ENCODE measurements at regions not wholly inside any gene's neighbourhood (a gene's known extent, or its start where the extent isn't known, plus 50 kb on each side); places are given as distances from the start of the nearest gene placed in this dataset.

GRCh38 chr15:91737151-91737818 lies 116.2 kb upstream of the SLCO3A1 start:
- no peak for DNase-seq (ENCODE audit: low read depth in 2 of 2)

GRCh38 chr15:91741986-91742385 lies 111.5 kb upstream of the SLCO3A1 start:
- DNase-seq (ENCODE audit: low read depth in 2 of 2), result no peak

DNA sequence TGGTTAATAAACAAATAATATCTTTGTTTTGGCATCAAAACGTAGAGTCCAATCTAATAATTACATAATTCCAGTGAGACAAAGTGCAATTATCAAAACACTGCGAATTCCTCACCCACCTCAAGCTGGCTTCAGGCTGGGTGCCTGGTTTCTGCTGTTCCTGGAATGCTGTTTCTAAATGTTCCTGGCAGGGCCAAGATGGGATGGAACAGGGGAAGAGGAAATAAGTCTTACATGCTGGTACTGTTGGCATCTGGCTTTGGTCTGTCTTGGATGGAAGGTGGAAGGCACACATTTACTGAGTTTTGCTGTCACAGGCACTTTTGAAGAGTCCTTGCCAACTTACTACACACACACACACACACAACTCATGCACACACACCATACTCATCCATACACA lies 101.9 kb upstream of the SLCO3A1 start:
- no peak for DNase-seq (ENCODE audit: low read depth in 2 of 2)

DNA sequence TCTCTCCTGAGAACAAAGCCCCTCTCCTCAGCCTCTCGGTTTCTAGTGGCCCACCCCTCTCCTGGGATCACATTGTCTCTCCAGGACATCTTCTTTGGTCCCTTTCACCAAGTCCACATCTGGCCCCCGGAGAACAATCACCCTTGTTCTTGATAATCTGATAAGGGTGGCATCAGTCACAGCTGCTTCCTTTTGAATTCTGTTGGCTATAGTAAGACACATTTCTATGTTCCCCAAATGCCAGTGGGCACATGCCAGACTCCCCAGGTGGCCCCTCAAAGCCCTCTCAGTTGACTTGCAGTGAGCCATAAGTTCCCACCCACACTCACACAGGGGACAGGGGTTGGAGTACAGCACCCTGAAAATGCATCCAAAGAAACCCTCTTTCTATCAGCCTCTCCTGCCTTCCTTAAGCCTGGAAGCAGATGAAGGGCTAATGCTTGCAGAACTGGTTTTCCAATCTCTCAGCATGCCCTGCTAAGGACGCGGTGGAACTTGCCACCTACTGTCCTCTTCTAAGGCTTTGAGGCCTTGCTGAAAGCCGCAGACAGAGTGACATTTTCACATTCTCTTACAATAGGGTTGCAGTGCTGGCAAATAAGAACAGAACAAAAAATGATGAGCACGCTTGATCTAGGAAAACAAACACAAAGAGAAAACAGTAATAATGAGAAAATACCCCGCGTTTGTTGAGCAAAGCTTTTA lies 101.3 kb upstream of the SLCO3A1 start:
- DNase-seq (ENCODE audit: low read depth in 2 of 2), result no peak

DNA sequence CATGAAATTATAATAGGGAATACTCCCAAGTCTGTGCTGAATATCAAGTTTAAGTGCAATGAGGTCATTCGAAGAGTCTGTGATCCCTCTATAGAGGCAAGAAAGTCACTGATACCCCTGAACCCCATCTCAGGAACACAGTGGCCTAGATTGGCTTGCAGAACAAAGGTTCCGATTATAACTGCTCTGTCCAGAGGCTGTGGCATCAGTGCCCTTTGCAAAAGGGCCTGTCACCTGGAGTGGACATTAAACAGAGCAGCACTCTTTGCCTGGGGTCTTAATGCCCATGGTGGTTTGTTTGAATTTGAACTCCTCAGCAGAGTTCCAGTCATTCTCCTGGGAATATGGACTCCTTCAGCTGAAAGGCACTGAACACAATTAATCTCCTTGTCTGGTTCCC lies 93.9 kb upstream of the SLCO3A1 start:
- no peak for DNase-seq (ENCODE audit: low read depth in 2 of 2)

DNA sequence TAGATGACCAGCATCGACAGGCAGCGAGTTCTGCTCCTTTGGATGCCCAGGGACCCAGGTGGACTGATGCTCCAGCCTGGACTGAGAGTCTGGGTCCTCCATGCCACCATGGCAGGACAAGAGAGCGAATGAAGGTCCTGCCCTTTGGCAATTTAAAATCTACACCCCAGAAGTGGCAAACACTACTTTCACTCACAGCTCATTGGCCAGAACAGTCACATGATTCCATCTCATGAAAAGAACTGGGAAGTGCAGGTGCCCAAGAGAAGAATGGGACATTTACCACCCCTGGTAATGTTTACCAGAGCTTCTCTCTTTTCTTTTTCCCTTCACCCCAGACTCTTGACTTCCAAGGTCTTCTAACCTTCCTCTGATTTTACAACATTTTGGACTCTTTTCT lies 87.8 kb upstream of the SLCO3A1 start:
- DNase-seq (ENCODE audit: low read depth in 2 of 2), result no peak

GRCh38 chr15:91769476-91769875 lies 84.0 kb upstream of the SLCO3A1 start:
- no peak for DNase-seq (ENCODE audit: low read depth in 2 of 2)

GRCh38 chr15:91769894-91770293 lies 83.6 kb upstream of the SLCO3A1 start:
- no peak for DNase-seq (ENCODE audit: low read depth in 2 of 2)

GRCh38 chr15:91776104-91776503 lies 77.4 kb upstream of the SLCO3A1 start:
- DNase-seq (ENCODE audit: low read depth in 2 of 2), result no peak

- no peak for DNase-seq (ENCODE audit: low read depth in 2 of 2)
These were observed 73.5 kb upstream of the SLCO3A1 start for GRCh38 chr15:91779960-91780359.

DNA sequence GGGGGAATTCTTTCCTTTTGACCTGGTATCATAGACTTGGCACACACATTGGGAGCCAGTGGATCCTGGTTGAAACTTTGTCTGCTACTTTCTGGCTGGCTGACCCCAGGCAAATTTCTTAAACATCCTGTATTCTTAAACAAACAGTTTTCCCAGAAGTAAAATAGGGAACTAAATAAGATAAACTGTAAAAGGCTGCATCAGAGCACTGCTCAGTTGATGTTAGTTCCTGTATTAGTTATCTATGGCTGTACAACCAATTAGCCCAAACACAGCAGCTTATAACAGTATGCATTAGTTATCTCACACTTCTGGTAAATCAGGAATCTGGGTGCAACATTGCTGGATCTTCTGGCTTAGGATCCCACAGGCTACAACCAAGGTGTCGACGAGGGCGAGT lies 73.1 kb upstream of the SLCO3A1 start:
- no peak for DNase-seq (ENCODE audit: low read depth in 2 of 2)

GRCh38 chr15:91782221-91782620 lies 71.3 kb upstream of the SLCO3A1 start:
- no peak for DNase-seq (ENCODE audit: low read depth in 2 of 2)

DNA sequence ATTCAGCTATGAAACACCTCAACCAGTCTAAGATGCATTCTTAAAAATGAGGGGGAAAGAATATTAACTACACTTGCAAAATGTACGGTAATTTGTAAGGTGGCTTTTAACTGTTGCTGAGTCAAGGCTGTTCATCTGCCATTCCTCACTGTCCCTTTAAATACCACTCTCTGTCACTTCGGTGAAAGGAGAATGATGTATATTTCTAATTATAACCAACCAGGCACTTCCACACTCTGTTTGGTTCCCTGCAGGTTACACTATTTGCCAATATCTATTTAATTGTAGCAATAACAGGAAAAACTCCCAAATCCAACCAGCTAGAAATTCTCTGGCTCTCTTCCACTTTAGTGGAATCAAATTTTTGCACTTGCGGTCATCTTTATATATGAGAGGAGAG lies 70.5 kb upstream of the SLCO3A1 start:
- no peak for DNase-seq (ENCODE audit: low read depth in 2 of 2)

GRCh38 chr15:91783451-91783850 lies 70.1 kb upstream of the SLCO3A1 start:
- no peak for DNase-seq (ENCODE audit: low read depth in 2 of 2)

DNA sequence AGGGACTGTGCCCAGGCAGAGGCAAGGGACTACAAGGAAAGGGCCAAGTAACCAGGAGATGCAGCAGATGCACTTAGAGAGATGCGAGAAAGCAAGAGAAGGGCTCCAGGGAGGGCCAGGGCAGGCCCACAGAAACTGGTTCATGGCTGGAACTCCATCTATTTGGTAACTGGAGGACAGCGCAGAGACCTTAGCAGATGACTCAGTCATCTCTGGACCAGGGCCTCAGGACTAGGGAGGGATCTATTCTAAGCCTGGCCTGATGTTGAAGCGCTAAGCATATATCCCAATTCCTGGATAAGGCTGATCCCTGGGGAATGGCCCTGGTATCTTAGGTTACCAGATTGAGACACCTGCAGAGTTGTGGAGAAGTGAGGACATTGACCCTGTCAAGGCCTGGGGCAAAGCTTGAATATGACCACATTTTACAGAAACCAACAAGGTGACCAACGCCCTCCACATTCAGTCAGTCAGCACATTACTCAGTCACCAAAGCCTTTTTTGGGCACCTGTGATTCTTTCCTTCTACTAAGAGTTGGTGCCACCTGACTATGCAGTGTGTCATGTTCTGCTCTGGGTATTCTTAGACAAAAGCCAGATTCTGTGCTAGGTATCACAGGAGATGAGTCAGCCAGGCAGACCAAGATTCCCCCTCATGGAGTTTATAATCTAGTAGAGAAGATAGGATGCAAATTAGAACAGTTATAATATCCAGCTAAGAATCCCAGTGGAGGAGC lies 68.4 kb upstream of the SLCO3A1 start:
- no peak for DNase-seq (ENCODE audit: low read depth in 2 of 2)

DNA sequence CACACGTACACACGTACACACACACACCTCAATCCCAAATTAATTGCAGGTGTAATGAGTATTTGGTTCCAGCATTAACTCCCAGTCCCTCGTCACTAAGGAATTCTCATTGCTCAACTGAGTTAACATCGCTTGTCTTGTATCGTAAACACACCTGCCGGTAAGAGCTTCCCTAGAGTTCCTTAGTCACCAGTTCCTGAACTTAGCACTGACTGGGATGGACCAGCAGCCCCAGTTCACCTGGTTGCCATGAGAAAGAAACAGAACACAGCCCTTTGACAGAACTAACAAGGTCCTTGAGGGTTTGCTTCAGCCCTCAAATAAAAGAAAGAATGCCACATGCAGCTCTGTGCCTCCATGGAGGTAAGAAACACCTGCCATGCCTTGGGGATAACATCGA lies 66.3 kb upstream of the SLCO3A1 start:
- DNase-seq (ENCODE audit: low read depth in 2 of 2), result no peak

DNA sequence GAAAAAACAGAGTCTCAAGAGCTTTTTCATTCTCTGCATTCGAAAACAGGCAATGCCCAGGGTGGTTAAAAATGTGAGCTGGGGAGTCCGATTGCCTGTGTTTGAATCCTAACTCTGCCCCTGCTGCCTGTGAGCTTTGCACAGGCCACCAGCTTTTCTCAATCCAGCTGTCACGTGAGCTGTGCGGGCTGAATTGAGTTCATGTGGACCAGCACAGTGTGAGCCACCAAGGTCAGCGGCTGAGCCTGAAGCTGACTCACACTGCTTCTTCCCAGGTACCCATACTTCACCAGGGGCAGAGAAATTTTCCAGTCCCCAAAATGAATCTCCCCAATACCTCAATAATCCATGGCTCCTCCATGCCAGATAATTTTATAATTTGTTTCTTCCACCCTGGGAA lies 64.4 kb upstream of the SLCO3A1 start:
- no peak for DNase-seq (ENCODE audit: low read depth in 2 of 2)

DNA sequence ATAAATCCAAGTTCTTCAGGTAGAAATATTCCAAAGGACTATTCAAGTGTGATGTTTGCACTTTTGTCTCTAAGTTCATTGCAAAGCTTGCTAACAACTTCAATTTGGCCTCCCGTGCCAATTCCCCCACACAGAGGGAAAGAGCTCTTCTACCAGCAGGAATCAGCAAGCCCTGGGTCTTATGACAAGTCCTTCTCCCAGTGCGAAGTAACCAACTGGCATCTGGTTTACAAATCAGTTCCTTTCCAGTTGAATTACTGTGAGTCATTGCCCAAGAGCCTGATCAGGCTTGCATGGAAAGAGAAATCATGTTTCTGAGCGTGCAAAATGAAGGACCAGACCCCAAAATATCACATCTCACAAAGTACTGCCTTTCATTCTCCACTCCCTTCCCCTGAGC lies 62.7 kb upstream of the SLCO3A1 start:
- DNase-seq (ENCODE audit: low read depth in 2 of 2), result no peak

GRCh38 chr15:91793771-91794170 lies 59.7 kb upstream of the SLCO3A1 start:
- DNase-seq (ENCODE audit: low read depth in 2 of 2), result no peak

DNA sequence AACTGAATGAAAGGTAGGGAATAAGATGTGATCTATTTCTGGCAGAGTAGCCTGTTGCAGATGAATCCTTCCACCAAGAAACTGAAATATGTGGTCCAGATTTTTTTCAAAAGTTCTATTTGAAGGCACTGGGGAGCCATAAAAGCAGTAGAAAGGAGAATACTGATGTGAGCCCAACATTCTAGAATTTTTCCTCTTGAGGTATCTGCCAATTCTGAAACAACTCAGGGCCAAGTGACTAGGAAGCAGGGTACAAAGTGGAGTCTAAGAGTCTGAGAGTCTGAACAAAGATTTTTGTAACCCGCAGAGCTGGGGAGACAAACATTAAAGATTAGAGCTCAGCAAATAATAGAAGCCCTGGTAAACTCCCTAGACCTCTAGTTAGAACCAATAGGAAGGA lies 58.3 kb upstream of the SLCO3A1 start:
- no peak for DNase-seq (ENCODE audit: low read depth in 2 of 2)

DNA sequence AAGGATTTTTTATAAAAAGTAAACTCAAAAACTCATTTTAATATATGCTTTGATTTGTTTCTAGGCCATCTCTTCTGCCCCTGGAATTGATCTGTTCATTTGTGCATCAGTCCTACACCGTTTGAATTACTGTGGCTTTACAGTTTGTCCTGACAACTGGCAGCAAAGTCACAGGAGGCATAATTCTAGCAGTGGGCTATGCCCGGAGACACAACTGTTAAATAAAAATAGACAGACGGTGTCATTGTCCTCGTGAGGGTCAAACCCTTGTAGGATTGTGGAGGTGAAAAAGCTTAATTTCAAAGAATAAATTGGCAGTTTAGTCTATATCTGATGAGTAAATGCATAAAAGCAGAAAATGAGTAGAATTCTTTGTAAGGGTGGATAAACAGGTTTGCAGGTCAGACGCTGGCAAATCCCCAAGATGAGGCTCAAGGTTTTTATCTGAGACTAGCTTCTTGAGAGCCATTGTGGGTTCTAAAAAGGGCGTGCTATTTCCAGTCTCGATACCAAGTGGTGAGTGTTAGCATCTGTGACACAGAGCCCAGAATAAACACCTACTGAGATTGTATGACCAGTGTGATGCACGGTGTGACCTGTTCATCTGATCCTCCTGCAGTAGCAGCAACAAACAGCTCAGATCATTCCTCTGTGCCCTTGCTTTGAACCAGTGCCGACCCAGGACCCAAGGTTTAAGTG lies 51.5 kb upstream of the SLCO3A1 start:
- no peak for DNase-seq (ENCODE audit: low read depth in 2 of 2)

DNA sequence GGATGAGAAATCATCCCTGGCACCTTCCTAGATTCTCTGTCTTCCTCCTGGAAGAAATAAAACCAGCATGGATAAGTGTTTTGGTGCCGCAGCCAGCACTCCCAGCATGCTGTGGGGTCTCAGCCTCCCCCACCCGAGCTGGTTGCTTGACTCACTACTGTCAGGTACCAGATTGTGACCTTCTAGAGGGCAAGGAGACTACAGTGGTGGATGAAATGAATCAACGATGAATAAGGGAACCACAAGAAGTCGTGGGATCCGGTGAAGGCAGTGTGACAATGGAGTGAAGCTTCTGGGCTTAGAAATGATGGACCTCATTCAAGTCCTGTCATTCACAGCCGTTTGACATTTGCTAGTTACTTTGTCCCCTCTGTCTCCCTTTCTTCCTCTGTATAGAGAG lies 50.2 kb upstream of the SLCO3A1 start:
- no peak for DNase-seq (ENCODE audit: low read depth in 2 of 2)
